HCT116 (cell line): ENCODE measurements at regions not wholly inside any gene's neighbourhood (a gene's known extent, or its start where the extent isn't known, plus 50 kb on each side); places are given as distances from the start of the nearest gene placed in this dataset.
A peak's percentile ranks its signal among the peaks of the same experiment; 100 is the strongest.

Experiments used
- ATAC-seq: fragments of 200-7000 bp; cut with Tn5 transposase; 2 replicates; pipeline ENCODE4 v1.9.1; 2020; ENCODE audit warnings: mild to moderate bottlenecking, moderate library complexity
- BruUV-seq: library from RNA; stranded (reverse); fragments of 400-500 nt; replicated peaks from 2 replicates; lab custom pipeline; 2021; lab: Mats Ljungman, UMichigan
- CTCF ChIA-PET: fragments of 300-600 bp; sonication (Branson Sonifier 250); formaldehyde crosslinking; loops from one replicate; lab custom pipeline; 2021; ENCODE audit warnings: antibody characterized with exemption; lab: Charles Lee
- POLR2A ChIA-PET: fragments of 300-600, 350-600 bp; sonication (Branson Sonifier 250); formaldehyde crosslinking; loops from one replicate; lab custom pipeline; 2021; ENCODE audit warnings: antibody characterized with exemption; lab: Charles Lee
- RAD21 ChIA-PET, 2 experiments: fragments of 300-600 bp; sonication (Branson Sonifier 250); formaldehyde crosslinking; loops; one replicate each; lab custom pipeline; 2023; ENCODE audit warnings: low total read pairs in 2 of 2; ENCODE audit not compliant: uncharacterized antibody in 2 of 2, unreplicated experiment in 2 of 2, low non-redundant PET in 1 of 2; lab: Charles Lee
- DNase-seq: peaks from one replicate; pipeline ENCODE4 v3.0.0-alpha.2; 2010; ENCODE audit warnings: low read depth, low spot score
- H2AFZ ChIP-seq: fragments of 200-600 bp; shearing (Covaris generic), sonication (generic); 2 replicates; pipeline ENCODE4 v1.6.1; 2017; ENCODE audit warnings: low read depth, mixed run types, mixed read lengths, antibody characterized with exemption, low read length; ENCODE audit not compliant: poor library complexity, severe bottlenecking
- H3K27ac ChIP-seq: 2 replicates; pipeline ENCODE4 v1.5.1; 2012; ENCODE audit warnings: low read depth, low read length
- H3K27me3 ChIP-seq: fragments of 200-600 bp; sonication (generic); 2 replicates; pipeline ENCODE4 v1.6.1; 2016; ENCODE audit warnings: mixed run types, low read length, mixed read lengths; ENCODE audit not compliant: insufficient read depth
- H3K36me3 ChIP-seq, 2 experiments: fragments of 200-500 bp in 1 of 2; fragments of 200-600 bp in 1 of 2; sonication (Bioruptor generic) in 1 of 2; sonication (generic) in 1 of 2; 2 replicates each; pipeline versions ENCODE4 v1.5.1 to v1.6.1; 2014 to 2016; ENCODE audit warnings: low read length in 2 of 2, inconsistent platforms in 1 of 2, mixed read lengths in 1 of 2, mixed run types in 1 of 2; ENCODE audit not compliant: insufficient read depth in 2 of 2, control insufficient read depth in 1 of 2
- H3K4me1 ChIP-seq, 2 experiments: fragments of 200-600 bp in 1 of 2; sonication (generic) in 1 of 2; 2 replicates each; pipeline versions ENCODE4 v1.5.1 to v1.6.1; 2012 to 2017; ENCODE audit warnings: low read length in 2 of 2, inconsistent platforms in 1 of 2, mild to moderate bottlenecking in 1 of 2, mixed read lengths in 1 of 2, mixed run types in 1 of 2, moderate library complexity in 1 of 2; ENCODE audit not compliant: insufficient read depth in 2 of 2, control insufficient read depth in 1 of 2
- H3K4me2 ChIP-seq: fragments of 200-600 bp; sonication (generic); 2 replicates; pipeline ENCODE4 v1.6.1; 2017; ENCODE audit warnings: mixed run types, low read length, mixed read lengths
- H3K4me3 ChIP-seq, 2 experiments: fragments of 200-600 bp in 1 of 2; sonication (generic) in 1 of 2; replicated peaks in 1 of 2; 2 replicates each; pipeline ENCODE4 v1.5.1; 2011 to 2016; ENCODE audit warnings: low read length in 2 of 2, control low read depth in 1 of 2, low read depth in 1 of 2, mild to moderate bottlenecking in 1 of 2, mixed read lengths in 1 of 2, mixed run types in 1 of 2
- H3K79me2 ChIP-seq: fragments of 200-600 bp; sonication (generic); 2 replicates; pipeline ENCODE4 v1.6.1; 2017; ENCODE audit warnings: mild to moderate bottlenecking, mixed run types, low read length, moderate library complexity, mixed read lengths; ENCODE audit not compliant: insufficient read depth
- H3K9ac ChIP-seq: fragments of 200-600 bp; sonication (generic); 2 replicates; pipeline ENCODE4 v1.6.1; 2016; ENCODE audit warnings: low read length, mixed read lengths
- H3K9me2 ChIP-seq: fragments of 200-600 bp; sonication (generic), shearing (Covaris generic); 2 replicates; pipeline ENCODE4 v1.6.1; 2017; ENCODE audit warnings: mixed run types, mild to moderate bottlenecking, moderate library complexity; ENCODE audit not compliant: insufficient read depth
- H3K9me3 ChIP-seq, 2 experiments: fragments of 200-500 bp in 1 of 2; fragments of 200-600 bp in 1 of 2; sonication (Bioruptor generic) in 1 of 2; sonication (generic) in 1 of 2; 2 replicates each; pipeline ENCODE4 v1.6.1; 2014 to 2017; ENCODE audit warnings: low read length in 2 of 2, mixed read lengths in 2 of 2, inconsistent platforms in 1 of 2, low read depth in 1 of 2, mild to moderate bottlenecking in 1 of 2, mixed run types in 1 of 2, moderate library complexity in 1 of 2; ENCODE audit not compliant: control insufficient read depth in 1 of 2, insufficient read depth in 1 of 2
- H4K20me1 ChIP-seq: fragments of 200-600 bp; sonication (generic), shearing (Covaris generic); 2 replicates; pipeline ENCODE4 v1.6.1; 2017; ENCODE audit warnings: mixed run types, mild to moderate bottlenecking, moderate library complexity; ENCODE audit not compliant: insufficient read depth
- ATF3 ChIP-seq: IDR thresholded peaks from 2 replicates; pipeline ENCODE4 v1.6.1; 2012
- CEBPB ChIP-seq: IDR thresholded peaks from 2 replicates; pipeline ENCODE4 v1.6.1; 2012; ENCODE audit warnings: low read depth
- CTCF ChIP-seq, 3 experiments: fragments of 200-600 bp in 1 of 3; sonication (generic) in 1 of 3; IDR thresholded peaks in 2 of 3; conservative IDR thresholded peaks in 1 of 3; 2 replicates each; pipeline ENCODE4 v1.5.1; 2012 to 2017; ENCODE audit warnings: low read depth in 2 of 3, low read length in 2 of 3, antibody characterized with exemption in 1 of 3, borderline replicate concordance in 1 of 3, control low read depth in 1 of 3, mild to moderate bottlenecking in 1 of 3, mixed read lengths in 1 of 3, mixed run types in 1 of 3, moderate library complexity in 1 of 3; ENCODE audit not compliant: insufficient read depth in 1 of 3
- EGR1 ChIP-seq: IDR thresholded peaks from 2 replicates; pipeline ENCODE4 v1.6.1; 2012; ENCODE audit warnings: low read depth
- EZH2phosphoT487 ChIP-seq: fragments of 200-600 bp; IDR thresholded peaks from 2 replicates; pipeline ENCODE4 v1.6.1; 2018; ENCODE audit warnings: antibody characterized with exemption, borderline replicate concordance
- JUND ChIP-seq: IDR thresholded peaks from 2 replicates; pipeline ENCODE4 v1.6.1; 2012
- MAX ChIP-seq: IDR thresholded peaks from 2 replicates; pipeline ENCODE4 v1.6.1; 2012
- POLR2A ChIP-seq: IDR thresholded peaks from 2 replicates; pipeline ENCODE4 v1.7.0; 2011; ENCODE audit warnings: borderline replicate concordance; ENCODE audit not compliant: insufficient read depth, insufficient read length; ENCODE audit errors: extremely low read depth
- RAD21 ChIP-seq: IDR thresholded peaks from 2 replicates; pipeline ENCODE4 v1.6.1; 2012; ENCODE audit warnings: low read depth, mild to moderate bottlenecking
- SIN3A ChIP-seq: IDR thresholded peaks from 2 replicates; pipeline ENCODE4 v1.6.1; 2012; ENCODE audit warnings: low read depth
- TCF7L2 ChIP-seq: IDR thresholded peaks from 2 replicates; pipeline ENCODE4 v1.7.0; 2011; ENCODE audit warnings: borderline replicate concordance, inconsistent platforms; ENCODE audit not compliant: insufficient read depth, insufficient read length; ENCODE audit errors: extremely low read depth
- ZFX ChIP-seq: fragments of 450-650 bp; IDR thresholded peaks from 2 replicates; pipeline ENCODE4 v1.6.1; 2017
- intact Hi-C: fragments of 100-400 bp; cut with micrococcal nuclease; formaldehyde crosslinking; loops from 2 replicates; pipeline ENCODE4 v1.10.0; 2022

- ATAC-seq (no peak), DNase-seq (no peak)
- BruUV-seq, result no TSS peak
- RAD21 ChIA-PET, result no interaction called here
- H3K4me2 ChIP-seq, result no peak overlapping the region
- no peak overlapping the region for H2AFZ ChIP-seq
- H3K9me2 ChIP-seq, result no peaks in the 10 kb centered on the region
- H3K27me3 ChIP-seq, result no peaks in the 10 kb centered on the region
- CTCF ChIA-PET, result no interaction called here
- no peak for TF ChIP-seq SIN3A
- TF ChIP-seq CEBPB, result no peak
- TF ChIP-seq POLR2A, result no peak
- TF ChIP-seq JUND, result no peak
- TF ChIP-seq EZH2phosphoT487, result no peak
- TF ChIP-seq MAX, result no peak
- no peak for TF ChIP-seq EGR1
- TF ChIP-seq TCF7L2, result no peak
- no peaks in the 10 kb centered on the region for H3K79me2 ChIP-seq
- intact Hi-C loops, result loop anchor here (10.0 kb wide), 1 partner anchor 533 kb away; no protein-coding TSS in a partner anchor
- no peak overlapping the region for H3K4me3 ChIP-seq
- no peaks in the 10 kb centered on the region for H4K20me1 ChIP-seq
- H3K4me1 ChIP-seq, result no peaks in the 10 kb centered on the region
- no peaks in the 10 kb centered on the region for H3K36me3 ChIP-seq
- H3K9me3 ChIP-seq, result no peaks in the 10 kb centered on the region
- POLR2A ChIA-PET, result no interaction called here
- no peak overlapping the region for H3K9ac ChIP-seq
- H3K27ac ChIP-seq, result no peak overlapping the region
Measured at GRCh38 chr20:40161391-40161790, 527.6 kb downstream of the MAFB start.

- H3K9me2 ChIP-seq, result no peaks in the 10 kb centered on the region
- ChIA-PET POLR2A (no interaction called here), CTCF (interaction anchor here (1.0 to 1.4 kb wide), 6 partner anchors 8 to 529 kb away, joined by 3 read pairs; partner anchors contain the start of gene MAFB), RAD21 (no interaction called here)
- no peak overlapping the region for H3K4me2 ChIP-seq
- H3K79me2 ChIP-seq, result no peaks in the 10 kb centered on the region
- H3K27me3 ChIP-seq, result no peaks in the 10 kb centered on the region
- no peak overlapping the region for H3K4me3 ChIP-seq
- no TSS peak for BruUV-seq
- H3K36me3 ChIP-seq, result no peaks in the 10 kb centered on the region
- DNase-seq, result peak; percentile 1
- no peaks in the 10 kb centered on the region for H3K4me1 ChIP-seq
- TF ChIP-seq ZFX (no peak), RAD21 (peak; percentile 37), ATF3 (no peak), CTCF (IDR thresholded peaks at IDR 0.05 in 2 of 3, conservative IDR thresholded peaks at IDR 0.05 in 1 of 3; ENCODE audit: borderline replicate concordance in 1 of 3, insufficient read depth in 1 of 3, low read depth in 2 of 3, low read length in 2 of 3) (peak; percentile 11 to 74 (median 71); a peak in 5 of 6 replicates)
- intact Hi-C loops, result loop anchor here (10.0 kb wide), 1 partner anchor 535 kb away; no protein-coding TSS in a partner anchor
- no peak overlapping the region for H3K9ac ChIP-seq
- no peak overlapping the region for H2AFZ ChIP-seq
- no peak overlapping the region for H3K27ac ChIP-seq
- peak; percentile 85 for ATAC-seq
- no peaks in the 10 kb centered on the region for H4K20me1 ChIP-seq
- H3K9me3 ChIP-seq, result no peaks in the 10 kb centered on the region
Measured at GRCh38 chr20:40160097-40160550, 528.9 kb downstream of the MAFB start.
